Tibial artery (tissue), 4 donors: ENCODE measurements at regions not wholly inside any gene's neighbourhood (a gene's known extent, or its start where the extent isn't known, plus 50 kb on each side); places are given as distances from the start of the nearest gene placed in this dataset.

Experiments
- DNase-seq, 2 donors: peaks; one replicate each; pipeline ENCODE4 v3.0.0-alpha.2; 2019
- H3K27ac ChIP-seq, 2 donors: fragments of 200-600 bp; sonication (generic) in 1 of 2; 1 replicate in 1 of 2; 2 replicates in 1 of 2; pipeline ENCODE4 v1.5.1; 2018 to 2019; ENCODE audit warnings: mild to moderate bottlenecking in 1 of 2
- H3K27me3 ChIP-seq, 2 donors: fragments of 200-600 bp; sonication (generic) in 1 of 2; one replicate each; pipeline versions ENCODE4 v1.5.1 to v1.6.0; 2016 to 2019
- H3K36me3 ChIP-seq, 3 donors: fragments of 200-600 bp; sonication (generic) in 2 of 3; one replicate each; pipeline ENCODE4 v1.5.1; 2016 to 2019; ENCODE audit warnings: mild to moderate bottlenecking in 2 of 3
- H3K4me1 ChIP-seq, 4 donors: fragments of 200-600 bp; sonication (generic) in 2 of 4; 1 replicate in 3 of 4; 2 replicates in 1 of 4; pipeline ENCODE4 v1.5.1; 2016 to 2019
- H3K4me3 ChIP-seq, 2 donors: fragments of 200-600 bp; sonication (generic) in 1 of 2; 1 replicate in 1 of 2; 2 replicates in 1 of 2; pipeline ENCODE4 v1.5.1; 2018 to 2019; ENCODE audit warnings: mild to moderate bottlenecking in 2 of 2
- H3K9me3 ChIP-seq, 3 donors: fragments of 200-600 bp; sonication (generic) in 1 of 3; one replicate each; pipeline ENCODE4 v1.5.1; 2016 to 2019
- CTCF ChIP-seq, 2 experiments: fragments of 200-600 bp in 1 of 2; fragments of 450-650 bp in 1 of 2; IDR thresholded peaks; one replicate each; pipeline ENCODE4 v1.5.1; 2017 to 2019; ENCODE audit warnings: antibody characterized with exemption in 2 of 2, mild to moderate bottlenecking in 1 of 2, moderate library complexity in 1 of 2
- intact Hi-C: fragments of 100-400 bp; cut with DNase I; formaldehyde crosslinking; loops from one replicate; pipeline ENCODE4 v1.15.0; 2023; ENCODE audit warnings: low total_unique reads

- H3K27me3 ChIP-seq: no peaks in the 10 kb centered on the region
- H3K4me3 ChIP-seq: no peak overlapping the region
- intact Hi-C loops: no loop called here
- TF ChIP-seq CTCF (IDR thresholded peaks at IDR 0.05): no peak
- H3K27ac ChIP-seq: no peak overlapping the region
- H3K36me3 ChIP-seq: no peaks in the 10 kb centered on the region
- peaks cover 0 to 14% (median 0%) of the 10 kb centered on the region in 4 donors for H3K4me1 ChIP-seq
- no peak for DNase-seq
- H3K9me3 ChIP-seq: no peaks in the 10 kb centered on the region
Measured at GRCh38 chr4:30973993-30974392, 253.8 kb downstream of the PCDH7 start.

DNA sequence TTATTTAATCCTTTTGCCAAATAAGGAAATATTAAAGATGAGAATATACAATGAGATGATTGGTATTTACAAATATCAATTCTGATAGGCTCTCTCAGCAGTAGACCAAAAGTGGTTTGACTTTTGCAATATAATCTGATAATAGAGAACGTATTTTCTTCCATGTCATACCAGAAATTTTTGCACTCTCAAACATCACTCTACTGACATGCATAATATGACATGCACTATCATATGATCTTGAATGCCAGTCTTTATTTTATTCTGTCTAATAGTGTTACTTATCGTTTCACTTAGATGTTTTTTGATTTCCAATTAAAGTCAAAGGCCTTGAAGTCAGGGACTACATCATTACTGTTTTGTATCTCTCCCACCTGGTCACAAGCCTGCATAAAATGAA, 259.2 kb downstream of the PCDH7 start:
- no peak for DNase-seq
- Histone ChIP-seq H3K27me3 (no peaks in the 10 kb centered on the region), H3K36me3 (no peaks in the 10 kb centered on the region), H3K9me3 (no peaks in the 10 kb centered on the region), H3K4me1 (no peaks in the 10 kb centered on the region), H3K4me3 (no peak overlapping the region), H3K27ac (no peak overlapping the region)
- intact Hi-C loops: no loop called here
- no peak for TF ChIP-seq CTCF (IDR thresholded peaks at IDR 0.05)

GRCh38 chr4:30989508-30989907, 269.3 kb downstream of the PCDH7 start:
- no peak overlapping the region for H3K4me3 ChIP-seq
- intact Hi-C loops: no loop called here
- H3K27ac ChIP-seq: no peak overlapping the region
- no peak for DNase-seq
- H3K36me3 ChIP-seq: no peaks in the 10 kb centered on the region
- H3K9me3 ChIP-seq: no peaks in the 10 kb centered on the region
- no peak for TF ChIP-seq CTCF (IDR thresholded peaks at IDR 0.05)
- peaks cover 0 to 8% (median 0%) of the 10 kb centered on the region in 4 donors for H3K4me1 ChIP-seq
- no peaks in the 10 kb centered on the region for H3K27me3 ChIP-seq

DNA sequence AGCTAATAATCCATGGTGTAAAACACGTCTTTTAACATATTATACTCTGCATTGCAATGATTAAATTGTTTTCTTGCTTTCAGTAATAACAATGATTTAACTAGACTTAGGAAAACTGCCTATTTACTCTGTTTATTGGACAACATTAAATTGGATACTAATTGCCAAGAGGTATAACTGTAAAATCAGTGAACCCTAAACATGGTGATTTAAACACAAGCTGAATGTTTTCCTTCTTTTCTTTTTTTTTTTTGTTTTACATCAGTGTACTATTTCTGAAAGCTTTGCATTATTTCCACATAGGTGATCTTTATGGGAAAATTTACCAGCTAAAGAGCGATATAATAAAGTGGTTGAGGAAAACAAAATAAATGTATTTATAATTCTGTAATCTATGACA, 276.7 kb downstream of the PCDH7 start:
- no peak overlapping the region for H3K4me3 ChIP-seq
- no peak for DNase-seq
- no peaks in the 10 kb centered on the region for H3K36me3 ChIP-seq
- H3K27ac ChIP-seq: no peak overlapping the region
- no peaks in the 10 kb centered on the region for H3K9me3 ChIP-seq
- no peaks in the 10 kb centered on the region for H3K4me1 ChIP-seq
- H3K27me3 ChIP-seq: no peaks in the 10 kb centered on the region
- intact Hi-C loops: no loop called here
- TF ChIP-seq CTCF (IDR thresholded peaks at IDR 0.05): no peak

- TF ChIP-seq CTCF (IDR thresholded peaks at IDR 0.05): no peak
- Histone ChIP-seq H3K4me1 (peaks cover 0 to 13% (median 0%) of the 10 kb centered on the region in 4 donors), H3K27me3 (no peaks in the 10 kb centered on the region), H3K27ac (no peak overlapping the region), H3K9me3 (no peaks in the 10 kb centered on the region), H3K4me3 (no peak overlapping the region), H3K36me3 (no peaks in the 10 kb centered on the region)
- intact Hi-C loops: no loop called here
- DNase-seq: no peak
Measured at GRCh38 chr4:31005037-31005436, 284.9 kb downstream of the PCDH7 start.

GRCh38 chr4:31007858-31008257, 287.7 kb downstream of the PCDH7 start:
- intact Hi-C loops: no loop called here
- Histone ChIP-seq H3K4me1 (peaks cover 0 to 13% (median 0%) of the 10 kb centered on the region in 4 donors), H3K27me3 (no peaks in the 10 kb centered on the region), H3K9me3 (no peaks in the 10 kb centered on the region), H3K27ac (no peak overlapping the region), H3K4me3 (no peak overlapping the region), H3K36me3 (no peaks in the 10 kb centered on the region)
- no peak for DNase-seq
- TF ChIP-seq CTCF (IDR thresholded peaks at IDR 0.05): no peak
